Thoracic aorta (tissue), 2 donors: ENCODE measurements at regions not wholly inside any gene's neighbourhood (a gene's known extent, or its start where the extent isn't known, plus 50 kb on each side); places are given as distances from the start of the nearest gene placed in this dataset.

ENCODE experiments used
- ATAC-seq: fragments of 150-250 bp; one replicate; pipeline ENCODE4 v1.8.0; 2017; ENCODE audit warnings: low read depth; ENCODE audit not compliant: insufficient number of reproducible peaks, low FRiP score
- DNase-seq: peaks from one replicate; pipeline ENCODE4 v3.0.0-alpha.2; 2020; ENCODE audit warnings: low spot score
- H3K27ac ChIP-seq, 2 donors: fragments of 200-600 bp; sonication (generic); 1 replicate in 1 of 2; 2 replicates in 1 of 2; pipeline ENCODE4 v1.5.1; 2016; ENCODE audit warnings: mild to moderate bottlenecking in 2 of 2, moderate library complexity in 2 of 2
- H3K27me3 ChIP-seq: fragments of 200-600 bp; sonication (generic); replicated peaks from 2 replicates; pipeline ENCODE4 v1.6.0; 2016; ENCODE audit warnings: mild to moderate bottlenecking; ENCODE audit not compliant: insufficient read depth
- H3K36me3 ChIP-seq: fragments of 200-600 bp; sonication (generic); one replicate; pipeline ENCODE4 v1.5.1; 2016
- H3K4me1 ChIP-seq, 2 donors: fragments of 200-600 bp; sonication (generic); 1 replicate in 1 of 2; 2 replicates in 1 of 2; pipeline versions ENCODE4 v1.5.1 to v1.6.0; 2016; ENCODE audit warnings: low read depth in 2 of 2, mild to moderate bottlenecking in 1 of 2; ENCODE audit not compliant: control insufficient read depth in 1 of 2
- H3K4me3 ChIP-seq: fragments of 200-600 bp; sonication (generic); 2 replicates; pipeline ENCODE4 v1.5.1; 2016; ENCODE audit warnings: mild to moderate bottlenecking
- H3K9me3 ChIP-seq: fragments of 200-600 bp; sonication (generic); 2 replicates; pipeline ENCODE4 v1.5.1; 2016
- TF ChIP-seq, protein P1 (sequence below): fragments of 200-600 bp; sonication (generic); IDR thresholded peaks from one replicate; pipeline ENCODE4 v1.5.1; 2019; ENCODE audit warnings: antibody characterized with exemption

DNA sequence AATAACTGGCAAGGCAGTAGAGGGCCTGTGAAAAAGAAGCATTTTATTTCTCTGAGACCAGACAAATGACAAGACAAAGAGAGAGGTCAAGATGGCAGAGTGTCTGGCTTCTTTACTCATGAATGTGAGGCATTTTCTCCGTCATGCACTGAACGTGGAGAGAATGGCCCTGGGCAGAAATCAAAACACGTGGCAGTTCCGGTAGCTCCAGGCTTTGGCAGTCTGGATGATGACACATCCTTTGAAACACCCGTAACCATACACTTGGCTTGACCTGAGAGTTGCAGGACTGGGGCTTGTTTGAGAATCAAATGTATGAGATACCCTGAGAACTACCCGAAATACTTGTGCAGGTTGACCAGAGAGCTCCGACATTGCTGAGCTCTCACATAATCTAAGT lies 537.6 kb downstream of the ACTR3B start:
- Histone ChIP-seq H3K36me3 (no peaks in the 10 kb centered on the region), H3K27me3 (no peaks in the 10 kb centered on the region), H3K4me3 (no peak overlapping the region), H3K9me3 (no peaks in the 10 kb centered on the region), H3K27ac (no peak overlapping the region), H3K4me1 (no peaks in the 10 kb centered on the region)
- DNase-seq: no peak
- no peak for ATAC-seq
- TF ChIP-seq, protein P1, sequence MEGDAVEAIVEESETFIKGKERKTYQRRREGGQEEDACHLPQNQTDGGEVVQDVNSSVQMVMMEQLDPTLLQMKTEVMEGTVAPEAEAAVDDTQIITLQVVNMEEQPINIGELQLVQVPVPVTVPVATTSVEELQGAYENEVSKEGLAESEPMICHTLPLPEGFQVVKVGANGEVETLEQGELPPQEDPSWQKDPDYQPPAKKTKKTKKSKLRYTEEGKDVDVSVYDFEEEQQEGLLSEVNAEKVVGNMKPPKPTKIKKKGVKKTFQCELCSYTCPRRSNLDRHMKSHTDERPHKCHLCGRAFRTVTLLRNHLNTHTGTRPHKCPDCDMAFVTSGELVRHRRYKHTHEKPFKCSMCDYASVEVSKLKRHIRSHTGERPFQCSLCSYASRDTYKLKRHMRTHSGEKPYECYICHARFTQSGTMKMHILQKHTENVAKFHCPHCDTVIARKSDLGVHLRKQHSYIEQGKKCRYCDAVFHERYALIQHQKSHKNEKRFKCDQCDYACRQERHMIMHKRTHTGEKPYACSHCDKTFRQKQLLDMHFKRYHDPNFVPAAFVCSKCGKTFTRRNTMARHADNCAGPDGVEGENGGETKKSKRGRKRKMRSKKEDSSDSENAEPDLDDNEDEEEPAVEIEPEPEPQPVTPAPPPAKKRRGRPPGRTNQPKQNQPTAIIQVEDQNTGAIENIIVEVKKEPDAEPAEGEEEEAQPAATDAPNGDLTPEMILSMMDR: no peak

DNA sequence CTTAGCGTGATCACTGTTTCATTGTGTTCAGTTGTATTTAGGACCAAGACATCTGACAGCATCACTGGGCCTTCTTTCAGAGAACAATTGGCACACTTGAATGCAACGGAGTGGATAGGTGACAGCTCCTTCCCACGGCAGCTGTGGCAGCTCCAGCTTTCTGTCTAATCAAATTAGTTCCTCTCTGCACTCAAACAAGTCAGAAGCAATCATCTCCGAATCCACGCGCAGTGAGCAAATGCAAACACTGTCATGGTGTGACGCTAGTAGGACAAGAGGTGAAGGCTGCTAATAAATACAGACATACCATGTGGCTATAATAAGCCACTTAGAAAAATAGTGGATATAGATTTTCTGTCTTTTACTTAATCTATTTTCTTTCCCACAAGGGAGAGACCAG lies 542.4 kb downstream of the ACTR3B start:
- Histone ChIP-seq H3K4me1 (no peaks in the 10 kb centered on the region), H3K27ac (no peak overlapping the region), H3K27me3 (no peaks in the 10 kb centered on the region), H3K9me3 (no peaks in the 10 kb centered on the region), H3K36me3 (no peaks in the 10 kb centered on the region), H3K4me3 (no peak overlapping the region)
- DNase-seq: no peak
- TF ChIP-seq, protein P1: no peak
- ATAC-seq: no peak

DNA sequence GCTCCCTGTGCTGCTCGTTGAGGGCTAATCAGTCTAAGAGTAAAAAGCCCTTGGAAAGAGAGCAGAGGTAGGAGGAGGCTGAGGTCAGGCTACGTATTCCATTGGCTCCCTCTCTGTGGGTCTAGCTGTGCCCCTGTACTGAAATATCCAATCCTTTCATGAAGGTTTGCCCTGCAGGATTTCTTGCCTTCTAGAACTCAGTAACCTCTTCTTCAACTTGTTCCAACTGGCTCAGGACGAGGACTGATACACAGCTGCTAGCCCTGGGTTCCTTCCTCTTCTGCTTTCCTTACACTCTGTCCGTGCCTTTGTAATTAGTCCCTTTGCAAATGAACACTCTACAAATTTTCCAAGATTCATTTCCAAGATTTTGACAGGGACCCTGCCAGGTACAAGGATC lies 560.5 kb downstream of the ACTR3B start:
- ATAC-seq (no peak), DNase-seq (no peak)
- Histone ChIP-seq H3K4me1 (no peaks in the 10 kb centered on the region), H3K4me3 (no peak overlapping the region), H3K36me3 (no peaks in the 10 kb centered on the region), H3K9me3 (no peaks in the 10 kb centered on the region), H3K27ac (no peak overlapping the region), H3K27me3 (no peaks in the 10 kb centered on the region)
- TF ChIP-seq, protein P1: no peak

DNA sequence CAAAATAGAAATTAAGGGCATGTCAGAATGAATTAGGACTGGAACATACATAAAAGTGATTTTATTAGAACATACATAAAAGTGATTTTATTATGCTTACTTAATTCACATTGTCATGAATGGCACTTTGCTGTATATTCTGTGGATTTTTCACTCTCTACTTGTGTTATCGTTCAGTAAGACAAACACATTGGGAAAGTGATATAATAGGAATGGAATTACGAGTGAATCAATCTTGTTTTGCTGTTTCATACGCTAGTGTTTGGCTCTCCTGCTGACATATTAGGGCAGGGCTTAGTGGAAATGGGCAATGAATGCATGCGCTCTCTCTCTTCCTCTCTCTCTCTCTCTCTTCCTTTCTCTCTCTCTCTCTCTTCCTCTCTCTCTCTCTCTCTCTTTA lies 561.1 kb downstream of the ACTR3B start:
- TF ChIP-seq, protein P1: no peak
- H3K27ac ChIP-seq: no peak overlapping the region
- ATAC-seq: no peak
- no peak overlapping the region for H3K4me3 ChIP-seq
- H3K4me1 ChIP-seq: no peaks in the 10 kb centered on the region
- no peaks in the 10 kb centered on the region for H3K9me3 ChIP-seq
- DNase-seq: no peak
- H3K27me3 ChIP-seq: no peaks in the 10 kb centered on the region
- no peaks in the 10 kb centered on the region for H3K36me3 ChIP-seq

DNA sequence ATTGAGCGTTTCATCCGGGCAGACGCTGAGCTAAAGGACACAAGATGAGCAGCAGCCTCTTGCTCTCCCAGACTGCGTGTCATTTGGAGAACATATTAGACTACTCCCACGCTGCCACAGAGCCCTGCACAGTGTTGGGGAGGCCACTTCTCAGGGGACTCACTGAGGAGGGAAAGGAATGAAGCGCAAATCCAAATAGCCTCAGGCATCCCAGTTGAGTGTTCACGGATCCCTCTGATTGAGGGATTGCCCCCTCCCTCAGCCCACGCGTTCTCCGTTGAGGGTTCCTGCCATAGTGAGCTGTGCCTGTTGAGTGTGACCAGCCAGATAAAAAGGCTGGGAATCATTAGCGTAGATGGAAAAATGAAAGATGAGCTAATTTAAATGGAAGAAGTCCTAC lies 563.4 kb downstream of the ACTR3B start:
- no peak overlapping the region for H3K4me3 ChIP-seq
- TF ChIP-seq, protein P1: no peak
- H3K27me3 ChIP-seq: no peaks in the 10 kb centered on the region
- DNase-seq (no peak), ATAC-seq (no peak)
- H3K36me3 ChIP-seq: no peaks in the 10 kb centered on the region
- H3K4me1 ChIP-seq: no peaks in the 10 kb centered on the region
- H3K27ac ChIP-seq: no peak overlapping the region
- no peaks in the 10 kb centered on the region for H3K9me3 ChIP-seq
